GM13976 (cell line): ENCODE measurements at regions not wholly inside any gene's neighbourhood (a gene's known extent, or its start where the extent isn't known, plus 50 kb on each side); places are given as distances from the start of the nearest gene placed in this dataset.

ENCODE experiments used
- DNase-seq: peaks from one replicate; pipeline ENCODE4 v3.0.0; 2012; ENCODE audit warnings: low spot score
- in situ Hi-C: fragments of 300-500 bp; cut with MboI; formaldehyde crosslinking; loops from one replicate; pipeline ENCODE4 v1.12.0; 2022; ENCODE audit warnings: low sequenced_read_pairs, mixed read lengths, inconsistent platforms; ENCODE audit not compliant: unreplicated experiment
- TF ChIP-seq, protein P1 (sequence below): IDR thresholded peaks from 2 replicates; pipeline ENCODE4 v1.5.1; 2012; ENCODE audit warnings: borderline replicate concordance, mild to moderate bottlenecking; ENCODE audit not compliant: insufficient read depth; ENCODE audit errors: extremely low read depth, missing control alignments, control extremely low read depth

DNA sequence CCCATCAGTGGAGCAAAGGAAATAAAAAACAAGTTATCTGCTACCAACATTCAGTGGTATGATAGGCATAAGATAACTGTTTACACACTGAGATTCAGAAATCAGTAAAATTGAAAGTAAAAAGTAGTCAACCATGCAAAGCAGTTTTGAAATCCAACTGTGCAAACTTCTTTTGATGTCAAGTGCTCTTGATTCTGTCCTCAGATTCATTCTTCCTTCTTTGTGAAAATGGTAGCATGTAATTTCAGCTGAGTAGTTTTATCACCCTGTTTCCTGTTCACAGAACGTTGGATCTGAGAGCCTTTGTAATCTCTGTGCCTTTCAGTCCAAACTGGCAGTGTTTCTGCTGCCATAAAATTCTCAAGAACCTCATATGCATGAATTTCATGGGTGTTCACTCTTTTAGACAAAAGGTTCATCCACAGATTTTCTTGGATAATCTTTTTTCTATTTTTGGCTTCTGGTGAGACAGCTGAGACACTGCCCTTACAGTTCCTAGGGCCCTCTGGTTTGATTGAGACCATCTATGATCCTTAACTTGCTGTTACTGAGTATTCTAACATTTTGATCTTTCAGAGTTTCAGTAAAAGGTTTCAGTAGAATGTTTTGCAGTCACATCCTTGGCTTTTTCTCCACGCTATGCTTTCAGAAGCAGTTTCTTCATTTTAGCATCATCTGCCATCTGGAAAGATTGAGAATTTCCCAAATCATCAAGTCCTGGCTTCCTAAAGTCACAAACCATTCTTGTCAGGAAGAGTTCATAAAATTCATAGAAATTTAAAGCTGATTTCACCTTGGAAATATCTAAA lies 272.3 kb upstream of the EPHA4 start:
- TF ChIP-seq, protein P1, sequence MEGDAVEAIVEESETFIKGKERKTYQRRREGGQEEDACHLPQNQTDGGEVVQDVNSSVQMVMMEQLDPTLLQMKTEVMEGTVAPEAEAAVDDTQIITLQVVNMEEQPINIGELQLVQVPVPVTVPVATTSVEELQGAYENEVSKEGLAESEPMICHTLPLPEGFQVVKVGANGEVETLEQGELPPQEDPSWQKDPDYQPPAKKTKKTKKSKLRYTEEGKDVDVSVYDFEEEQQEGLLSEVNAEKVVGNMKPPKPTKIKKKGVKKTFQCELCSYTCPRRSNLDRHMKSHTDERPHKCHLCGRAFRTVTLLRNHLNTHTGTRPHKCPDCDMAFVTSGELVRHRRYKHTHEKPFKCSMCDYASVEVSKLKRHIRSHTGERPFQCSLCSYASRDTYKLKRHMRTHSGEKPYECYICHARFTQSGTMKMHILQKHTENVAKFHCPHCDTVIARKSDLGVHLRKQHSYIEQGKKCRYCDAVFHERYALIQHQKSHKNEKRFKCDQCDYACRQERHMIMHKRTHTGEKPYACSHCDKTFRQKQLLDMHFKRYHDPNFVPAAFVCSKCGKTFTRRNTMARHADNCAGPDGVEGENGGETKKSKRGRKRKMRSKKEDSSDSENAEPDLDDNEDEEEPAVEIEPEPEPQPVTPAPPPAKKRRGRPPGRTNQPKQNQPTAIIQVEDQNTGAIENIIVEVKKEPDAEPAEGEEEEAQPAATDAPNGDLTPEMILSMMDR, result no peak
- in situ Hi-C loops, result no loop called here
- DNase-seq, result no peak

DNA sequence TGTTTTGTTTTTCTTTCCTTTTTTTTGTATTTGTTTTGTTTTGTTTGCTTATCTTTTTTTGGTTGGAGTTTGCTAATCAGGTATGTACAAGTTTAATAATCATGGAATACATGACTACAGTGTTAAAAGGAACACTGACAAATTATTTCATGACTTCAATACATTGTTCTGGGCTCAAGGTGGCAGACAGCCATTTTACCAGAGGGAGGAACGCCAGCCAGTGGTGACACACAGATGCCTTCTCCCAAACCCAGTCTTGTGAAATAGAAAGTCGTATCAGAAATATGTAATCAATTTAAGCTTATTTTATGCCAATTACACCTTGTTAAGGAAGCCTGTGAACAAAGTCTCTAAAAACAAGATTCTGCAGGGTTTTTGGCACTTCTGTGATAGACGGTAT lies 264.0 kb upstream of the EPHA4 start:
- TF ChIP-seq, protein P1, result no peak
- no peak for DNase-seq
- in situ Hi-C loops, result no loop called here

DNA sequence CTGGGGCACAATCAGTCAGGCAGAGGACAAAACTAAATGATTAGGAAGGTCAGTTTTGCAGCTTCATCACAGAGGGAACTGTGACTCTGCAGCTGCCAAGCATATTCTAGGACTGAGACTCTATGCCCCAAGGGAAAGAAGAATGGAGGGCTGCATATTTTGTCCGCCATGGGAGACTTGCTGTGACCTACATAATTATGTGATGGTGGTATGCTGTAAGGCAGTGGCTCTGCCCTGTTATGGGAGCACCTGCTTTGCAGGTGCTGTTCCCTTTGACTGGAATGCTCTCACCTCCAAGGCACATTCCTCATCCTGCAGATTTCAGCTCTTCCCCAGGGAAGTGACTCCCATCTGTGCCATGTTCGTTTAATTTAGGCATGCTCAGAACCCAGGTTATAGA lies 261.9 kb upstream of the EPHA4 start:
- TF ChIP-seq, protein P1, result no peak
- DNase-seq, result no peak
- in situ Hi-C loops, result no loop called here

DNA sequence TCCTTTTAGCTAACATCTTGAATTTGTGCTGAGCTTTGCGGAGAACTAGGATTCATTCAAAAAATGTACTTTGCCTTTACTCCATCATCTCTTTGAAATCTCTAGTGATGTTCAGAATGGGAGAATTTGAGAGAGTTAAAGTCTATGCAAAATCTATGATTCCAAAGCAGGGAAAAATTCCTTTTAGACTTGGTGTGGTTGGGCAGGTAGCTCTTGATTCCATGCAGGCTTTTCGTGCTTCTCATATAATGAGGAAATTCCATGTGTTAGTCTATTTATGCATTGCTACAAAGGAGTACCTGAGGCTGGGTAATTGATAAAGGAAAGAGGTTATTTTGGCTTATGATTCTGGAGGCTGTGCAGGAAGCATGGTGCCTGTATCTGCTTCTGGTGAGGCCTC lies 258.9 kb upstream of the EPHA4 start:
- no peak for DNase-seq
- TF ChIP-seq, protein P1, result no peak
- in situ Hi-C loops, result no loop called here

DNA sequence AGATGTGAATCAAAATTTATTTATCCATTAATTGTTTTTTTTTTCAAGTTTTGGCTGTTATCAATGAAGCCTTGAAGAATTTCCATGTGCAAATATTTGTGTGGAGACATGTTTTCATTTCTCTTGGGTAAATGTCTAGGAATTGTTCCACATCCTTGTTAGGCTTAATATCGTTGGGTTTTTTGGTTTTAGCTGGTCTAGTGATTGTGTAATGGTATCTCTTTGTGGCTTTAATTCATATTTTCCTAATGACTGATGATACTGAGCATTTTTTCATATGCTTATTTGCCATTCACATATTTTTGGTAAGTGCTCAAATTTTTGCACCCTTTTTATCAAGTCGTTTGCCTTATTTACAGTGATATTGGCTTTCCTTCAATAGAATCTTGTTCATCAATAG lies 250.3 kb upstream of the EPHA4 start:
- DNase-seq, result no peak
- TF ChIP-seq, protein P1, result no peak
- in situ Hi-C loops, result no loop called here

DNA sequence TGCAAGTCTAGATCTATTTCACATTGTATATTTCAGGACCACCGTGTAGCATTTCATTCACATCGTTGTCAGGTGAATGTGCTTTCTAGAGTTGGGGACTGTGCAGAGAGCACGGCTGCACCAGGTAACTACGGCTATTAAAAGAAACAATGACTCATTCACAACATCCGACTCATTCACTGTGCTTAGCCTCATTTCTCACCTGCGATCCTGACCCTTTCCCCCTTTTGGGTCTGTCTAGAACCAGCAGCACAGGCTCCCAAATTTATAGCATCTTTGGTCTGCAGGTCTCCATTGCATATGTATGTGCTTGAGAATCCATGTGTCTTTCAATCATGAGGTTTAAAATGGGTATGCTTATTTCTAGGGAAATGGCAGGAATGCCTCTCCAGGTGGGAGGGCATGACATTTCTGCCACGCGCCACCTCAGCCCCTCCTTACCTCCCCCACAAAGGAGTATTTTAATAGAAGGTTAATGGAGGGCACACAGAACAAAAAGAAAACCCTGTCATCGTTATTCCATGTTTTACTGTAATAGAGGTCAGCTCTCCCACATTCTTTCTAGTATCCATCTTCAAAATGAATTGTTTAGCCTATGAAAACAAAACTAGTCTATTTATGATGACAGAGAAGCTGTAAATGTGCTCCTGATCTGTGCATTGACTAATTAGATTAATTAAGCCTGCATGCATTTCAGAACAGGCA lies 246.7 kb upstream of the EPHA4 start:
- in situ Hi-C loops, result no loop called here
- TF ChIP-seq, protein P1, result no peak
- no peak for DNase-seq
